ENCODE measurements at regions not wholly inside any gene's neighbourhood (a gene's known extent, or its start where the extent isn't known, plus 50 kb on each side); places are given as distances from the start of the nearest gene placed in this dataset.

GRCh38 chr6:164547076-164547475 is 762.3 kb downstream of the C6orf118 start:
- TF ChIP-seq TOX (CRISPR knock-in tag; IDR thresholded peaks at IDR 0.05; ENCODE audit: borderline replicate concordance) = no peak
- TF ChIP-seq TSHZ2 (CRISPR knock-in tag; IDR thresholded peaks at IDR 0.05) = no peak
- no peak for TF ChIP-seq RARB (CRISPR knock-in tag; IDR thresholded peaks at IDR 0.05)
- TF ChIP-seq ZNF8 (CRISPR knock-in tag; IDR thresholded peaks at IDR 0.05) = no peak
- TF ChIP-seq GLIS3 (CRISPR knock-in tag; IDR thresholded peaks at IDR 0.05) = no peak
- TF ChIP-seq PPARA (CRISPR knock-in tag; IDR thresholded peaks at IDR 0.05; ENCODE audit: borderline replicate concordance) = no peak
- TF ChIP-seq TCF4 (CRISPR knock-in tag; IDR thresholded peaks at IDR 0.05; ENCODE audit: borderline replicate concordance) = no peak
- no peak for TF ChIP-seq CREB5 (CRISPR knock-in tag; IDR thresholded peaks at IDR 0.05; ENCODE audit: low read depth)
- TF ChIP-seq CSDC2 (CRISPR knock-in tag; IDR thresholded peaks at IDR 0.05) = no peak
- TF ChIP-seq OSR1 (CRISPR knock-in tag; IDR thresholded peaks at IDR 0.05) = no peak
- TF ChIP-seq PATZ1 (CRISPR knock-in tag; IDR thresholded peaks at IDR 0.05; ENCODE audit: borderline replicate concordance) = no peak
- no peak for TF ChIP-seq CSRNP3 (CRISPR knock-in tag; IDR thresholded peaks at IDR 0.05)
- TF ChIP-seq SNAI2 (CRISPR knock-in tag; IDR thresholded peaks at IDR 0.05) = no peak
- no peak for ATAC-seq

- TF ChIP-seq ISL1 (CRISPR knock-in tag; IDR thresholded peaks at IDR 0.05) (no peak), TCF4 (CRISPR knock-in tag; IDR thresholded peaks at IDR 0.05; ENCODE audit: borderline replicate concordance) (no peak), ZNF565 (CRISPR knock-in tag; conservative IDR thresholded peaks at IDR 0.05; ENCODE audit: low read depth) (no peak), TSHZ2 (CRISPR knock-in tag; IDR thresholded peaks at IDR 0.05) (no peak), TOX (CRISPR knock-in tag; IDR thresholded peaks at IDR 0.05; ENCODE audit: borderline replicate concordance) (no peak), BACH2 (CRISPR knock-in tag; IDR thresholded peaks at IDR 0.05; ENCODE audit: borderline replicate concordance) (no peak), CREB5 (CRISPR knock-in tag; IDR thresholded peaks at IDR 0.05; ENCODE audit: low read depth) (no peak), CSDC2 (CRISPR knock-in tag; IDR thresholded peaks at IDR 0.05) (no peak), CSRNP3 (CRISPR knock-in tag; IDR thresholded peaks at IDR 0.05) (no peak), POU6F1 (CRISPR knock-in tag; IDR thresholded peaks at IDR 0.05; ENCODE audit: borderline replicate concordance, low read depth) (no peak), PPARA (CRISPR knock-in tag; IDR thresholded peaks at IDR 0.05; ENCODE audit: borderline replicate concordance) (no peak), ZNF70 (CRISPR knock-in tag; IDR thresholded peaks at IDR 0.05) (no peak), GLIS3 (CRISPR knock-in tag; IDR thresholded peaks at IDR 0.05) (no peak), ZC3H10 (CRISPR knock-in tag; IDR thresholded peaks at IDR 0.05) (no peak), ARNTL (CRISPR knock-in tag; IDR thresholded peaks at IDR 0.05; ENCODE audit: borderline replicate concordance, low read depth) (no peak), ZFP3 (CRISPR knock-in tag; IDR thresholded peaks at IDR 0.05) (no peak), ESRRG (CRISPR knock-in tag; IDR thresholded peaks at IDR 0.05) (no peak), SNAI2 (CRISPR knock-in tag; IDR thresholded peaks at IDR 0.05) (no peak), RARB (CRISPR knock-in tag; IDR thresholded peaks at IDR 0.05) (no peak), ZFP30 (CRISPR knock-in tag; IDR thresholded peaks at IDR 0.05) (no peak)
- no peak for ATAC-seq
These were observed 763.1 kb downstream of the C6orf118 start for GRCh38 chr6:164546263-164546662.

Data from SK-N-SH treated with all-trans-retinoic acid at 6 μM for 48 hours (cell line).